ENCODE measurements at regions not wholly inside any gene's neighbourhood (a gene's known extent, or its start where the extent isn't known, plus 50 kb on each side); places are given as distances from the start of the nearest gene placed in this dataset.
"Not testable (repeated sequence)": the region's sequence is repeated elsewhere in the genome, so short reads cannot be mapped to it uniquely, and the experiment has no call there.

DNA sequence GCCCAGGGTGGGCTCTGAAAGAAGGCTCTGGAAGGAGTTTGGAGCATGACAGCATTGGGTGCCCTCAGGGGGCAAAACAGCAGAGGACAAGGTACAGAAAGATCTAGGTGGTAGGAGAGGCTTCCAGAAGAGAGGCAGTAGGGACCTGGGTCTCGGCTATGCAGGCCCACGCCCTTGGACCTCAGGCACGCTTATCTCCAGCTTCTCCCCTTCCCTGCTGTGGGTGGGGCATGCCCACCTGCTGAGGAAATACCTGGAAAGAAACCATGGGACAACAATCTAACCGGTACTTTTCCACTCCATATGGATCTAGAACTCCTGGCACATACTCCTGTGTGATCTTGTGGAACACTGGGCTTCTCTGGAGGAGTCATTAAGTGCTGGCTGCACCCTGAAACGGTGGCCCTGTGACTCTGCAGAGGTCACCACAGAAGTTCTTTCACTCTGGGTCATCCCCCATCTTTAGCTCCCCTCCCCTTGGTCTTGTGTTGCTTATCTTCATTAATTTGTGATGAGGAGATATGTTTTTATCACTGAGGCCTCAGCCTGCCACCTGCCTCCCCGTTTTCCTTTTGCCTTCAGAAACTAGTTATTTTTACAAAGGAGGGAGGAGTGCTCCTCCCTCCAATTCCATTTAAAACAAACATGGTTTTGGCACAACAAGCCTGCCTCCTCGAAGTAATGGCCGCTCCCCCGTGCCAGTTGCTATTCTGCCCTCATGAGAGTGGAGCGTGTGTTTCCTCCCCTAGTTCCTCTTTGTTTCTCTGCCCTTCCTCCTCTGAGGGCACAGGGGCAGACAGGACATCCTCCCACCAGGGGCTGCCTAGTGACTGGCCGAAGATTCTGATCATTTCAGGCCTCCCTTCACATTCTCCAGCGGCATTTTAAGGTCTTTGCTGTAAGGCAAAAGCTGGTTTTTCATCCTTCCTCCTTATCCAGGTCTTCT, 78.0 kb upstream of the ATP5PO start:
- DNase-seq (ENCODE audit: low spot score): no peak

DNA sequence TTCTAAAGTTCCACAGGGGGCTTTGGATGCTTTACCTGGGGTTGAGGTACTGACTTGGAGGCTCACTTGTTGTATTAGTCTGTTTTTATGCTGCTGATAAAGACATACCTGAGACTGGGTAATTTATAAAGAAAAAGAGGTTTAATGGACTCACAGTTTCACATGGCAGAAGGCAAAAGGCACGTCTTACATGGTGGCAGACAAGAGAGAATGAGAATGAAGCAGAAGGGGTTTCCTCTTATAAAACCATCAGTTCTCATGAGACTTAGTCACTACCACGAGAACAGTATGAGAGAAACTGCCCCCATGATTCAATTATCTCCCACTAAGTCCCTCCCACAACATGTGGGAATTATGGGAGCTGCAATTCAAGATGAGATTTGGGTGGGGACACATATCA, 76.8 kb upstream of the ATP5PO start:
- not testable (repeated sequence) for DNase-seq (ENCODE audit: low spot score)

DNA sequence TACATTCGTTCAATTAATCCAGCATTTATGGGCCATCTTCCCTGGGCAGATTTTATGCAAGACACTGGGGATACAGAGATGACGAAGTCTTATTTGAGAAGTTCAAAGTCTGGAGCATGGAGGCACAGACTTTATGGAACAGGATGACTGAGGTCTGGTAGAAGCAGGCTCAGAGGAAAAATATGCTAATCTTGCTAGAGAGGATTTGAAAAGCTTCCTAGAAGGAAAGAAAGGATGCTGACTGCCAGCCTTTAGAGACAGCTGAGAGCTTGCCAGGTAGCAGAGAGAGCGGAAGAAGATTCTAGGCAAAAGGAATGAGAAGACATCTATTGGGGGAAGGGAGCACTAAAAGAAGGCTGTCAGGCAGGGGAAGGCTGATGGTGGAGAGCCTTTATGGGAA, 75.5 kb upstream of the ATP5PO start:
- no peak for DNase-seq (ENCODE audit: low spot score)

DNA sequence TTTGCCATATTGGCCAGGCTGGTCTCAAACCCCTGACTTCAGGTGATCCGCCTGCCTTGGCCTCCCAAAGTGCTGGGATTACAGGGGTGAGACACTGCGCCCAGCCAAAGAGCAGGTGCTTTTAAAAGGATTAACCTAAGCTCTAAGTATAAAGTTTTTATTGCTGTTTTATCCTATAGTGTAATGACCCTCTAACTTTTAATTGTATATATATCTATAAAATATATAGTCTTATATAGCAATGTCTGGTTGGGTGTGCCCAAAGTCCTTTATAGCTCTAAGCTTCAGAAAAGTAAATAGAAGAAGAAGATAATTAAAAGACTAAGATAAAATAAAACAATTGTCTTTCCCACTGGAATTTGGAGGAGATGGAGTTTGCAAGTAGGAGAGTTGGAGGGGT, 73.8 kb upstream of the ATP5PO start:
- DNase-seq (ENCODE audit: low spot score): no peak

DNA sequence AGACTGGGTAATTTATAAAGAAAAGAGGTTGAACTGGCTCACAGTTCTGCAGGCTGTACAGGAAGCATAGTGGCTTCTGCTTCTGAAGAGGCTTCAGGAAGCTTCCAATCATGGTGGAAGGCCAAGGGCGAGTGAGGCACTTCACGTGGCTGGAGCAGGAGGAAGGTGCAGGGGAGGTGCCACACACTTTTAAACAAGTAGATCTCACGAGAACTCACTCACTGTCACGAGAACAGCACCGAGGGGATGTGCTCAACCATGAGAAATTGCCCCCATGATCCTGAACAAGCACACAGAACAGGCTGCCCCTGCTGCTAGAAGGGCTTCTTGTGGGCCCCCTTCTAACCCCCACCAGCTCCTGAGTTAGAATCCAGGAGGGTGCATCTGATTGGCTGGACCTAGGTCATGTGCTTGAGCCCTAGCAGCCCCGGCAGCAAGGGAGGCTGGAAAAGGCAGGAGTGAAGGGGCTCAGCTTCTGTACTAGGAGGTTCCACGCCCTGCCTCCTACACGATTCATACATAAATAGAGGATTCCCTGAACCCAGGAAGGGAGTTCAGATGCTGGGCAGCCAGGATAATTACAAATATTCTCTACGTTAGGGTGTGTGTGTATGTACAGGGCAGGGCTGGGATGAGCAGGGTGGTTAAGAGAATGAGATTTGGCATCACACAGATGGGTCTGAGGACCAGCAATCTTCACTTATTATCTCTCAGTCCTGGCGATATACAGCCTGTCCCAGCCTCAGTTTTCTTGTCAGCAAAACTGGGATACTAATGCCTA, 72.8 kb upstream of the ATP5PO start:
- no peak for DNase-seq (ENCODE audit: low spot score)

DNA sequence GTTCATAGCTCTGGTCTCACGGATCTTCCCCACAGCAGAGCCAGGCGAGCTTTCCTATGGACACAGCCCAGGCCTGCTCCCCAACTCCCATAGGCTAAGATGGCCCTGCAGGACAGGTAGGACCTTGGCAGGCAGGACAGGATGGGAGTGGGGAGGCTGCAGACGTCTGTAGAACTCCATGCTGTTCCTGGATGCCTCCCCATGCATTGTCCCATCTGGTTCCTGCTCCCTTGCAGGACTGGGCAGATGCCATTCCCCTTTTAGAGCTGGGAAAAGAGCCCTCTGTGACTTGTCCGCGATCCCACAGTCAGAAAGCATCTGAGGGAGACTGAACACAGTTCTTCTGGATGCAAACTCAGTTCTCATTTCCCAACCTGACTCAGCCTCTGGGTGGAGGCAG, 71.9 kb upstream of the ATP5PO start:
- DNase-seq (ENCODE audit: low spot score): no peak

DNA sequence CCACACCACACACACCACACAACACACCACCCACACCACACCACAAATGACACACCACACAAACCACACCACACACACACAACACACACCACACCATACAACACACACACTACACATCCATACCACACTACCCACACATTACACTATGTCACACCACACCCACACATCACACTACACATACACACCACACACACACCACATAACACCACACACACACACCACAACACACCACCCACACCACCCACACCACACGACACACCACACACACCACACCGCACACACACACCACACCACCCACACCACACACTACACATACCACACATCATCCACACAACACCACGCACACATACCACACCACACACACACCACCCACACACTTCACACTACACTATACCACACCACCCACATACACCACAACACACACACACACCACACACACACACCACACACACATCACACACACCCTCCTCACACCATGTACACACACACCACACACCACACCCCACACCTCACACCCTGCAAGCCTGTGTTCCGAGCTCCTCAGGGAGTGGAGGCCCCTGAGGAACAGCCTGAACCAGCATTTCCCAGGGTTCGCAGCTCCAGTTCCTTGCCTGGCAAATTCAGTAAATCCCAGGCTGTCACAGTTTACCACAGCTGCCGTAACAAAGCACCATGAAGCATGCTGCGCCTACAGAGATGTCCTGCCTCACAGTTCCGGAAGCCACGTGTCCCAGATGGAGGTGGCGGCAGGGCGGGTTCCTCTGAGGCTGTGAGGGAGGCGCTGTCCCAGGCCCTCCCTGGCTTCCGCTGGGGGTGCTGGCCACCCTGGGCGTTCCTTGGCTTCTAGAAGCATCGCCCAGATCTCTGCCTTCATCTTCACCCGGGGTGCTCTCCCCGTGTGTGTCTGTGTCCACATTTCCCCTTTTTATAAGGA, 69.8 kb upstream of the ATP5PO start:
- no peak for DNase-seq (ENCODE audit: low spot score)

DNA sequence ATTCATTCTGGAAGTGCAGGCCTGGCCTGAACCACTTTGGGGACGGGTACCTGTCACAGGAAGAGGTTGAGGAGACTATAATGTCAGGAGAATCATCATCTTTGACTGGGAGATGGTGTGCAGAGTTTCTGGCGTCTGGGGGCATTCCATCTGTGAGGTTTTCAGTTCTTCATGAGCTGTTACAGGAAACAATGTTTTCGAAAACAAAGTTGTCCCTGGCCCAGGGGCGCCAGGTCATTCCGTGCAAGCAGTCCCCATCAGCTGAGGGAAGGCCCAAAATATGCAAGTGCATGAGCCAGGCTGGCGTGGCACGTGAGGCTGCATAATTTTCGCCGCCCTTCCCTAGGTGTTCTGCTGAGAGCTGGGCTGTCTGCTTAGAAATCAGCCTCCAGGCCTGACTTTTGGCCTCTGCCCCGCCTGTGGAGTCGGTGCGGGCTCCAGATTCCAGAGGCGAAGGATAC, 68.4 kb upstream of the ATP5PO start:
- DNase-seq (ENCODE audit: low spot score): no peak

DNA sequence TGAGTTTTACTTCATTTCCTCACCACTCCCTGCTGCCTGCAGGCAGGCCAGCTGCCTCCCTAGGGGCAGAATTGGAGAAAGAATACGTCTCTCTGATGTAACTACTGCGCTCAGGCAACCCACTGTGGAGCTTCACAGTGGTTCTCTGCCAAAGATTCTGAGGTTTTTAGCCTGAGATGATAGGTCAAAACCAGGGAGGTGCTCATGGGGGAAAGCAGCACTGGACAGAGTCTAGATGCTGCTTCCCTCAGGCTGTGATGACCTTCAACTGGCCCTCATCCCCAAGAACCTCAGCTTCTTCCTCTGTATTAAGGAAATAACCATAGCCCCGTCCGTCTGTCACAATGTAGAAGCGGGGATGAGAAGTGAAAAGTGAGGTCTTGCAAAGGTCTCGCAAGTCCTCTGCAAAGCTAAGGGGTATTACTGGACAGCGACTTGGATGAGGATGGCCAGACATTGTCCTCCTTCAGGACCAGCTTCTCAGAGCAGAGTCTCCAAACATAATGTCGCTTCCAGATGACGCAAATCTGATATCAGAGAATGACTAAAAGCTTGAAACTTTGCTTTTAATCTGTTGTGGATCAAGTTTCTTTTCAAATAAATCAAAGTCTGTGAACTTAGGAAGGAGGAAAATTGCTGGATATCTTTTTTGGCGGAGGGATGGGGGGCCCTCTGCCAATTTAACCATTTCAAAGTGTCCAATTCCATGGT, 65.9 kb upstream of the ATP5PO start:
- DNase-seq (ENCODE audit: low spot score): no peak

DNA sequence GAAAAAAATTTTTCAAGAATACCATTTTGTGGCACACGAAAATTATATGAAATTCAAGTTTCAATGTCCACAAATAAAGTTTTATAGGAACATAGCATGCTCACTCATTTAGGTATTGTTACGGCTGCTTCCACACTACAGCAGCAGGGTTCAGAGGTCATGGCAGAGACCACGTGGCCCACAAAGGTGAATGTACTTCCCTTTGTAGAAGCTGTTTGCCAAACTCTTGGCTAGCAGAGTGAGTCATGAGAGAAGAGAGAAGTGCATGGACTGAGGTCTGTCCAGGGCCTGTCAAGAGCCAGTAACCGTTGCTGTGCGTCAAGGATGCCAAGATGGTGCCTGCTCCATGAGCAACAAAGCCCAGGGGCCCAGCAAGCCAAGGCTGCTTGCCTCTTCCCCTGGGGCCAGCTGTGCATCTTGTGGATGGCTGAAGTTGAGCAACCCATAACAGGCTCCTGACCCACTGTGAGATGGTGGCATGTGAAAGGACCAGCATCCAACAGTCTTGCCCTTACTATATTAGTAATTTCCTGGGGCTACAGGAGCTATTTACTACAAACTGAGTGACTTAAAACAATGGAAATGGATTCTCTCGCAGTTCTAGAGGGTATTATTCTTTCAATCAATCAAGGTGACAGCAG, 64.8 kb upstream of the ATP5PO start:
- DNase-seq (ENCODE audit: low spot score): no peak

DNA sequence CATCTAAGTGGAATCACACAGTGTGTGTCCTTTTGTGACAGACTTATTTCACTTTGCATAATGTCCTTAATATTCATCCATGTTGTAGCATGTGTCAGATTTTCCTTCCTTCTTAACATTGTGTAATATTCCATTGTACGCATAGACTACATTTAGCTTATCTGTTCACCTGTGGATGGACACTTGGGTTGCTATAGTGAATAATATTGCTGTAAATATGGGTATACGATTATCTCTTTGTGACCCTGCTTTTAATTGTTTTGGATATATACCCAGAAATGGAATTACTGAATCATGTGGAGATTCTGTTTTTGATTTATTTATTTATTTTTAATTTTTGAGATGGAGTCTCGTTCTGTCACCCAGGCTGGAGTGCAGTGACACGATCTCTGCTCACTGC, 63.0 kb upstream of the ATP5PO start:
- DNase-seq (ENCODE audit: low spot score): no peak

DNA sequence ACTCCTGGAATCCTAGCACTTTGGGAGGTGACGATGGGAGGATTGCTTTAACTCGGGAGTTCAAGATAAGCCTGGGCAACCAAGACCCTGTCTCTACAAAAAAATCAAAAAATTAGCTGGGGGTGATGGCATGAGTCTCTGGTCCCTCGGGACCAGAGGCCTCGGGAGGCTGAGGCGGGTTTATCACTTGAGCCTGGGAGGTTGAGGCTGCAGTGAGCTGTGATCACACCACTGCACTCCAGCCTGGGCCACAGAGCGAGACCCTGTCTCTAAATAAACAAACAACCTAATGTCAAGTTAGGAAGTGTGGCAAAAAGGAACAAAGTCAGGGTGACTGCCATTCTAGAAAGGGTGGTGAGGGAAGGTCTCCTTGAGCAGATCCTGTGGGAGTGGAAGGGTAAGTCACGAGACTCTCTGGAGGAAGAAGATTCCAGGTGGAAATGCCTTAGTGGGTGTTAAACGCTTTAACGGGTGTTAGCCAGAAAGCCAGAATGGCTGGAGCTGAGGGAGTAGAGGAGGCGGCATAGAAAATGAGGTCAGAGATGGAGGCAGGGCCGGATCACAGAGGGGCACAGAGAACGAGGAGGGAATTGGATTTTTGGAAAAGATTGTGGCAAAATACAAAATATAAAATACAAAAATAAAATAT, 62.2 kb upstream of the ATP5PO start:
- DNase-seq (ENCODE audit: low spot score): no peak

DNA sequence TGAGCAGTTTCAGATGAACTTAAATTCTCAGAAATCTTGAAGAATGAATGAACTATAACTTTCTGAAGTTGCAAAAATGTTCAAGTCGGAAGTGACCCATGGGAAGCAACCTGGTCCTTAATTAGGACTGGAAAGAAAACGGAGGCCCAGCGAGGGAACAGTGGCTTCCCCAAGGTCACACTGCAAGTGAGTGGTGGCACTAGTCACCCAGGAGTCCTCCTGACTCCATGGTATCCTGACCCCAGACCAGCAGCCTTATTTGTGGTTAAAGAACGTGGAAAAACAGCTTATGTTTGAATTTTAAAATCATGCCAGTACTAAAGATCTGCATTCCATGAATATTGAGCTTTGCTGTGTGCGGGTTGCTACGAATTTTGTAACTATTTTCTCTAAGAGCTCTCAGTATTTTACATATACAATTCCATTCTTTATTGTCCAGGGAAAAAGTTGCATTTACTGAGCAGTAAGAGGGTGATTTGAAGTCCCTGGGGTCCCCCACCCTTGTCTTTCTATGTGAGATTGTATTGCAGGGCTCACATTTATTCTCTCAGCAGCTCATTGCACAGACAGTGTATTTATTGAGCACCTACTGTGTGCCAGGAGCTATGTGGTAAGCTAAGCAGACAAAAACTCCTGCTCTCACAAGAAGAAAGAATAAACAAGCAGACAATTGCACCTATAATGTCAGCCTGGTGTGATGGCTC, 61.6 kb upstream of the ATP5PO start:
- DNase-seq (ENCODE audit: low spot score): no peak

DNA sequence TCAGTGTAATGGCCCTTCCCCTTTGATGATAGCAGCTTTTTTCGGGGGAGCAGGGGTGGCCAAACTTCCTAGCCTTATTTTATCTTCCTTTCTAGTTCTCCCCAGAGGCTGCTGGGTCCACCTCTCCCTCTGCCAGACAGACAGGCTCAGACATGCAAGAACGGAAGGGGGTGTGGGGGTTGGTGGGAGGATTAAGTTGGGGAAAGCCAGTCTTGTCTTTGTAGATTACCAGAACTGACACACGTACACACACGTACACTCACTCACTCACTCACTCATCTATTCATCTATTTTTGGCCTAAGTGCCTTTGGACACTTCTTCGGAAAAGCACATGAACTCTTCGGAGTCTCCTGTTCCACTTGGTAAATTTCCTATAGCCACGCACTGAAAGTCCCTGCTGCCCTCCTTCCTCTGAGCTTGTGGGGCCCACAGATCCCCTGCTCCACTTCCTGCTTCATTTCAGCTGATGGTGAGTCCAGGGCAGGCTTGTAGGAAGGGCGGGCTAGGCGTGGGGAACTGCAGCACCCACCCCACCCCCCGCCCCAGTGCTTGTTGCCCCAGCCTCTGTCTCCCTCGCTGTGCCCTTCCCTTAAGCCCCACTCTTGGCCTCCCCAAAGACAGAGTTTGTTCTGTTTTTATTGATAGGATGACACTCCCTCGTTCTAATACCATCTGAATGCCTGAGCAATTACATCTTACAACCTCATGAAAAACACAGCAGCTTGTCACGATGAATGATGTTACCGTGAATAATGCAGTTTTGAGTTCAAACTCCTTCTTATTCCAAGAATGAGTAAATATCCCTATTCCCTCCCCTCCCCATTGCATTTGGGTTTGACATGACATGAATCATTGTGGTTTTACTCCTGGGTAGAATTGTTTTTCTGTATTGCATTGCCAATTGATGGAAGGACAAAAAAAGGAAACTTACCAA, 60.7 kb upstream of the ATP5PO start:
- DNase-seq (ENCODE audit: low spot score): peak; percentile 82

DNA sequence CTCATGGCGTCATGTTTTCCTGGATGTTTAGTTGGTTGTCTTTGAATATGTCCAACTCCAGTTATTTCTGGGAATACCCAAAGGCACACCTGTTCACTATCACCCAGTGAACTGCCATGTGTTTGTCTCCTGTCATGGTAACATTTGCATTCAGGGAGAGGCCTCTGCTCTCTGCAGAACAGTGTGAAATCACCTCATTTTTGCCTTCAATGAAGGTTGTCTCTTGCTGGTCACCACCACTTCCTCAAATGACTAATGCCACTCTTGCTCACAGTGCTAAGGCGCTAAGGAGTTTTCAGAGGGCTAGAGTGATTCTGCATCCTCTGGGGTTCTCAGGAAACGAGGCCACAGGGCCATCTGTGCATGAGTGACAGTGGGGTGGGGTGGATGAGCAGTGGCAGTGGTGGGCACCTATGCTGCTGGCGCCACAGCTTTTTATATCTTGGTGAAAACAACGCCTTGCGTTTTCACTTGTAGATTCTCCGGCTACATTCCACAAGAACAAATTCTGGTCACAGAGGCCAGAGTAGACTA, 60.0 kb upstream of the ATP5PO start:
- DNase-seq (ENCODE audit: low spot score): no peak

DNA sequence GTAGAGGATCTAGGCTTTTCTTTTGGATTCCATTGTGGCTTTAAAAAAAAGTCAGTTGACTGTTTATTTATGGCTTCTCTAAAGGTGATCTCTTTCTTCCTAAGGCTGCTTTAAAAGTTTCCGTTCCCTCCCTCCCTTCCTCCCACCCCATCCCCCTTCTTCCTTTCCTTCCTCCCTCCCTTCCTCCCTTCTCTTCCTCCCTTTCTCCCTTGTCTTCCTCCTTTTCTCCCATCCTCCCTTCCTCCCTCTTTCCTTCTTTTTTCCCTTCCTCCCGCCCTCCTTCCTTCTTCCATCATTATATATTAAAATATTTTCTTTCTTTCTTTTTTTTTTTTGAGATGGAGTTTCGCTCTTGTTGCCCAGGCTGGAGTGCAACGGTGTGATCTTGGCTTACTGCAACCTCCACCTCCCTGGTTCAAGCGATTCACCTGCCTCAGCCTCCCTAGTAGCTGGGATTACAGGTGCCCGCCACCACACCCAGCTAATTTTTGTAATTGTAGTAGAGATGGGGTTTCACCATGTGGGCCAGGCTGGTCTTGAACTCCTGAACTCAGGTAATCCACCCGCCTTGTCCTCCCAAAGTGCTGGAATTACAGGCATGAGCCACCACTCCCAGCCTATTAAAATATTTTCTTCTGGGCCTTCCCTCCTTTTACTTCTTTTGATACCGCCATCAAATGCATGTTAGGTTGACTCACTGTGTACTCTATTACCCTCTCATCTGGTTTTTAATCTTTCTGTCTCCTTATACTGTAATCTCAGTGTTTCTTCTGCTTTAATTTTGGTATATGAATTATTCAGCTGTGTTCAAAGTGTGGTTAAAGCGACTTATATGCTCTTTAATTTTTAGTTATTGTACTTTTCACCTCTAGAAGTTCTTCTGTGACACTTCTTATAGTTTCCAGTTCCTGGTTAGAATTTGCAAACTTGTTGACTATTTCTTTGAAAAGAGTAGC, 59.2 kb upstream of the ATP5PO start:
- no peak for DNase-seq (ENCODE audit: low spot score)

DNA sequence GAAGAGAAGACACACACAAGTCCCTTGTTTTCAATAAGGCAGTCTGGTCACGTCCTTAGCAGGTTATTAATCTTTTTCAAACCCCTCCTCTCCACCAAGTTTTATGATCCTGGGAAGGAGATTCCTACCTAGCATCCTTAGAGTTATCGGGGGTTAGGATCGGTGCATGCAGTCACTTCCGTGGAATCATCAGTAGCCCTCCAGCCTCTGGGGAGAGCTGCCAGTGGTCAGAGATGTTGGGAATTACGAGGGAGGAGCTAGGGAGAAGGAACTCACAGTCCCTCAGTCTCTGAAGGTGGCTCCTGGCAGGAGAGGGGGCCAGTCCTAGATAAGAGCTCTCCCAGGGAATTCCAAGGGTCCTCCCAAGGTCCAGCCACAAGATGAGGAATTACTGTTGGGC, 57.7 kb upstream of the ATP5PO start:
- DNase-seq (ENCODE audit: low spot score): no peak

Measured in AG08396 (cell line).